Endothelial cell of umbilical vein (primary cell): ENCODE measurements at regions not wholly inside any gene's neighbourhood (a gene's known extent, or its start where the extent isn't known, plus 50 kb on each side); places are given as distances from the start of the nearest gene placed in this dataset.

Experiments used
- BruUV-seq: library from RNA; stranded (reverse); fragments of 400-500 nt; replicated peaks from 2 replicates; lab custom pipeline; 2021; lab: Mats Ljungman, UMichigan
- CTCF ChIA-PET: fragments of 300-600, 350-600 bp; sonication (Branson Sonifier 250); formaldehyde crosslinking; loops from one replicate; lab custom pipeline; 2021; ENCODE audit warnings: antibody characterized with exemption, inconsistent platforms; lab: Charles Lee
- POLR2A ChIA-PET: fragments of 300-600, 350-600 bp; sonication (Branson Sonifier 250); formaldehyde crosslinking; loops from one replicate; lab custom pipeline; 2021; ENCODE audit warnings: antibody characterized with exemption, inconsistent platforms; lab: Charles Lee
- DNase-seq: peaks from one replicate; pipeline ENCODE4 v3.0.0-alpha.2; 2011; ENCODE audit warnings: low read depth, low spot score
- FAIRE-seq: peaks from 2 replicates; lab custom pipeline; 2011; peaks lifted over from hg19 to GRCh38; lab: Jason Lieb, UNC
- H2AFZ ChIP-seq: 2 replicates; pipeline ENCODE4 v1.6.0; 2012; ENCODE audit warnings: low read depth, low read length, control low read depth, inconsistent platforms
- H3K27ac ChIP-seq: 2 replicates; pipeline ENCODE4 v1.5.1; 2011; ENCODE audit warnings: low read depth, mild to moderate bottlenecking, control low read depth, low read length, moderate library complexity; ENCODE audit not compliant: insufficient read depth
- H3K27me3 ChIP-seq, 2 experiments: 2 replicates each; pipeline versions ENCODE4 v1.6.0 to v1.6.1; 2011; ENCODE audit warnings: low read length in 2 of 2, mixed read lengths in 1 of 2; ENCODE audit not compliant: control insufficient read depth in 2 of 2, insufficient read depth in 2 of 2
- H3K36me3 ChIP-seq, 2 experiments: 2 replicates in 1 of 2; 3 replicates in 1 of 2; pipeline ENCODE4 v1.5.1; 2011; ENCODE audit warnings: low read length in 2 of 2, mild to moderate bottlenecking in 1 of 2, moderate library complexity in 1 of 2; ENCODE audit not compliant: control insufficient read depth in 2 of 2, insufficient read depth in 2 of 2; ENCODE audit errors: extremely low read depth in 1 of 2
- H3K4me1 ChIP-seq: 3 replicates; pipeline ENCODE4 v1.5.1; 2011; ENCODE audit warnings: mild to moderate bottlenecking, low read length; ENCODE audit not compliant: control insufficient read depth, insufficient read depth; ENCODE audit errors: extremely low read depth
- H3K4me2 ChIP-seq: 2 replicates; pipeline ENCODE4 v1.6.1; 2011; ENCODE audit warnings: low read length, control low read depth, mixed read lengths; ENCODE audit not compliant: insufficient read depth
- H3K4me3 ChIP-seq, 3 experiments: fragments of 200-600 bp in 1 of 3; sonication (generic), shearing (Covaris generic) in 1 of 3; replicated peaks in 1 of 3; 2 replicates each; pipeline ENCODE4 v1.5.1; 2011 to 2016; ENCODE audit warnings: control low read depth in 3 of 3, low read length in 3 of 3, mild to moderate bottlenecking in 2 of 3, inconsistent platforms in 1 of 3, low read depth in 1 of 3, moderate library complexity in 1 of 3; ENCODE audit not compliant: insufficient read depth in 1 of 3
- H3K79me2 ChIP-seq: 2 replicates; pipeline ENCODE4 v1.6.0; 2012; ENCODE audit warnings: low read length, inconsistent platforms; ENCODE audit not compliant: control insufficient read depth, insufficient read depth
- H3K9ac ChIP-seq: replicated peaks from 2 replicates; pipeline ENCODE3; 2011; ENCODE audit warnings: low read length, control low read depth; ENCODE audit not compliant: insufficient read depth; ENCODE audit errors: extremely low read depth
- H3K9me1 ChIP-seq: replicated peaks from 3 replicates; pipeline ENCODE4 v1.6.0; 2011; ENCODE audit warnings: mild to moderate bottlenecking, low read length; ENCODE audit not compliant: control insufficient read depth, insufficient read depth; ENCODE audit errors: extremely low read depth
- H3K9me3 ChIP-seq: replicated peaks from 2 replicates; pipeline ENCODE4 v1.5.1; 2012; ENCODE audit warnings: low read length, inconsistent platforms; ENCODE audit not compliant: control insufficient read depth, insufficient read depth
- H4K20me1 ChIP-seq: replicated peaks from 2 replicates; pipeline ENCODE3; 2011; ENCODE audit warnings: mild to moderate bottlenecking, low read length; ENCODE audit not compliant: control insufficient read depth, insufficient read depth; ENCODE audit errors: extremely low read depth
- CTCF ChIP-seq, 2 donors: IDR thresholded peaks; 1 replicate in 1 of 2; 2 replicates in 1 of 2; pipeline ENCODE4 v1.5.1; 2011; ENCODE audit warnings: low read length in 2 of 2, mild to moderate bottlenecking in 2 of 2, moderate library complexity in 2 of 2, control low read depth in 1 of 2, inconsistent platforms in 1 of 2, low read depth in 1 of 2; ENCODE audit not compliant: insufficient read depth in 1 of 2; ENCODE audit errors: extremely low read depth in 1 of 2
- EZH2 ChIP-seq: IDR thresholded peaks from 2 replicates; pipeline ENCODE4 v1.6.1; 2012; ENCODE audit warnings: borderline replicate concordance, low read depth, mild to moderate bottlenecking, moderate library complexity, low read length, inconsistent platforms; ENCODE audit not compliant: severe bottlenecking
- FOS ChIP-seq: IDR thresholded peaks from 2 replicates; pipeline ENCODE4 v1.6.1; 2011; ENCODE audit warnings: mild to moderate bottlenecking, low read length, moderate library complexity, borderline replicate concordance; ENCODE audit not compliant: insufficient read depth
- GATA2 ChIP-seq: IDR thresholded peaks from 2 replicates; pipeline ENCODE4 v1.7.0; 2011; ENCODE audit warnings: low read depth, mild to moderate bottlenecking, moderate library complexity, mixed read lengths, low read length; ENCODE audit not compliant: insufficient read length, insufficient read depth
- JUN ChIP-seq: IDR thresholded peaks from 2 replicates; pipeline ENCODE4 v1.6.1; 2011; ENCODE audit warnings: borderline replicate concordance, low read depth; ENCODE audit not compliant: insufficient read length, insufficient read depth
- MAX ChIP-seq: IDR thresholded peaks from 2 replicates; pipeline ENCODE4 v1.6.1; 2011; ENCODE audit not compliant: insufficient read depth, insufficient read length
- MYC ChIP-seq: IDR thresholded peaks from one replicate; pipeline ENCODE4 v1.6.1; 2011; ENCODE audit warnings: mild to moderate bottlenecking, low read depth, low read length
- POLR2A ChIP-seq: IDR thresholded peaks from 2 replicates; pipeline ENCODE4 v1.6.1; 2012; ENCODE audit warnings: low read depth, mild to moderate bottlenecking, control low read depth, low read length
- POLR2AphosphoS5 ChIP-seq: IDR thresholded peaks from 2 replicates; pipeline ENCODE4 v1.6.1; 2012; ENCODE audit warnings: low read depth, mild to moderate bottlenecking, control low read depth, low read length, moderate library complexity; ENCODE audit not compliant: insufficient read depth
- dilution Hi-C: fragments of 300-500 bp; cut with MboI; formaldehyde crosslinking; loops from one replicate; pipeline ENCODE4 v1.15.0; 2019; ENCODE audit warnings: low sequenced_read_pairs; ENCODE audit not compliant: extremely low pct_ligation_motif_present
- intact Hi-C: fragments of 100-400 bp; cut with micrococcal nuclease; formaldehyde crosslinking; loops from one replicate; pipeline ENCODE4 v1.10.0; 2022

DNA sequence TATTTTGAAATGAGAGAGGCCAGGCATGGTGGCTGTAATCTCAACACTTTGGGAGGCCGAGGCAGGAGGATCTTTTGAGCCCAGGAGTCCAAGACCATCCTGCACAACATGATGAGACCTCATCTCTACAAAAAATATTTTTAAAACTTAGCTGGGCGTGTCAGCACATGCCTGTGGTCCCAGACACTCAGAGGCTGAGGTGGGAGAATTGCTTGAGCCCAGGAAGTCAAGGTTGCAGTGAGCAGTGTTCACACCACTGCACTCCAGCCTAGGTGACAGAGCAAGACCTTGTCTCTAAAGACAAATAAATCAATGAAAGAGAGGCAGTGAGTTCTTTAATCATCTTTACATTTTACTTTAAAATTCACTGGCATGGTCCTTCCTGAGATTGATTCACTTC, 124.5 kb downstream of the DUSP6 start:
- TF ChIP-seq JUN: no peak
- TF ChIP-seq EZH2: no peak
- TF ChIP-seq GATA2: no peak
- no peak for TF ChIP-seq POLR2A
- H3K9me3 ChIP-seq: no peaks in the 10 kb centered on the region
- H3K27ac ChIP-seq: no peak overlapping the region
- CTCF ChIA-PET: no interaction called here
- H3K9ac ChIP-seq: no peak overlapping the region
- H3K4me1 ChIP-seq: peaks cover 18% of the 10 kb centered on the region
- H3K27me3 ChIP-seq: no peaks in the 10 kb centered on the region
- H3K79me2 ChIP-seq: no peaks in the 10 kb centered on the region
- H3K4me3 ChIP-seq: no peak overlapping the region
- dilution Hi-C loops: no loop called here
- no peaks in the 10 kb centered on the region for H3K36me3 ChIP-seq
- DNase-seq (no peak), FAIRE-seq (no peak)
- BruUV-seq: no TSS peak
- H3K4me2 ChIP-seq: no peak overlapping the region
- H4K20me1 ChIP-seq: no peaks in the 10 kb centered on the region
- no peak overlapping the region for H2AFZ ChIP-seq
- H3K9me1 ChIP-seq: no peaks in the 10 kb centered on the region
- intact Hi-C loops: no loop called here
- POLR2A ChIA-PET: no interaction called here

DNA sequence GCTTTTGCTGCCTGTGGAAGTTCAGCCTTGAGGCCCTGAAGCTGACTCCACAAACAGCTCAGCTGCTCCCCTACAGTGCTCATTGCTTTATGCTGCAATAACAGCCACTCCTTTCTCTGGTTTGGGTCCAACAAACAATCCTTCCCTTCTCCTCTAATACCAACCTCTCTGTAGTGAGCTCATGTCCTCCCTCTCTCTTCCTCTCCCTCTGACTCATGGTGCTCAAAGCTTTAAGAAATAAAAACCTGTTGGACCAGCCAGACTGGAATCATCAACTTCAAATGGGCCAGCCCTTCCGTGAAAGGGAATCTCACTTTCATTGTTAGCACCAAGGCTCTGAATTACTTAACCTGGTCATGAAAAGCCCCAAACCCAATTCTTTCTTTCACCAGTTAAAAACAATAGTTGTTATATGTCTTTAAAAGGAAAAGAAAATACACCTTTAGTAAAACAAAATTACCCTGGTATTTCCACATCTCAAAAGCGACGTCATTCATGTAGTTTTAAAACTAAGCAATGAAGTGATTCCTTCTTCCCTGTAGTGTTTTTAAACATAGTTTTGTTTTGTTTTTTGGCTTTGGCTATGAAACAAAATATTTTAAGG, 126.4 kb downstream of the DUSP6 start:
- Histone ChIP-seq H3K9ac (peak overlapping the region; percentile 29), H3K27ac (peak overlapping the region; percentile 78), H3K9me3 (no peaks in the 10 kb centered on the region), H3K36me3 (no peaks in the 10 kb centered on the region), H3K4me3 (no peak overlapping the region), H3K79me2 (no peaks in the 10 kb centered on the region), H4K20me1 (no peaks in the 10 kb centered on the region), H3K4me2 (peak overlapping the region; percentile 76), H3K27me3 (no peaks in the 10 kb centered on the region), H3K4me1 (peaks cover 18% of the 10 kb centered on the region), H2AFZ (peak overlapping the region; percentile 85), H3K9me1 (no peaks in the 10 kb centered on the region)
- BruUV-seq: TSS peak; percentile 87
- TF ChIP-seq JUN: peak; percentile 38
- no peak for TF ChIP-seq POLR2AphosphoS5
- TF ChIP-seq FOS: peak; percentile 68
- TF ChIP-seq EZH2: no peak
- TF ChIP-seq GATA2: no peak
- TF ChIP-seq MAX: no peak
- TF ChIP-seq MYC: no peak
- TF ChIP-seq POLR2A: no peak
- TF ChIP-seq CTCF (IDR thresholded peaks at IDR 0.05; ENCODE audit: extremely low read depth in 1 of 2, insufficient read depth in 1 of 2, low read depth in 1 of 2, low read length in 2 of 2): no peak
- intact Hi-C loops (no loop called here), dilution Hi-C loops (no loop called here)
- ChIA-PET CTCF (interaction anchor here (0.8 to 1.4 kb wide), 8 partner anchors 9 to 166 kb away, joined by 3 to 7 read pairs (median 3); no protein-coding TSS in a partner anchor), POLR2A (interaction anchor here (1.1 to 1.6 kb wide), 2 partner anchors 10 to 120 kb away, joined by 4 to 6 read pairs; no protein-coding TSS in a partner anchor)
- peak; percentile 69 for FAIRE-seq
- DNase-seq: peak; percentile 64
